ENCODE measurements at regions not wholly inside any gene's neighbourhood (a gene's known extent, or its start where the extent isn't known, plus 50 kb on each side); places are given as distances from the start of the nearest gene placed in this dataset.
"Not testable (repeated sequence)": the region's sequence is repeated elsewhere in the genome, so short reads cannot be mapped to it uniquely, and the experiment has no call there.

- no peak for DNase-seq (ENCODE audit: low spot score)
Measured at GRCh38 chr3:66552846-66553245, 52.0 kb upstream of the LRIG1 start.

- no peak for DNase-seq (ENCODE audit: low spot score)
Measured at GRCh38 chr3:66553441-66554113, 52.8 kb upstream of the LRIG1 start.

- DNase-seq (ENCODE audit: low spot score): no peak
Measured at GRCh38 chr3:66554178-66554577, 53.4 kb upstream of the LRIG1 start.

GRCh38 chr3:66555214-66555844 lies 54.5 kb upstream of the LRIG1 start:
- no peak for DNase-seq (ENCODE audit: low spot score)

GRCh38 chr3:66557170-66557569 lies 56.3 kb upstream of the LRIG1 start:
- DNase-seq (ENCODE audit: low spot score): no peak

- not testable (repeated sequence) for DNase-seq (ENCODE audit: low spot score)
Measured at GRCh38 chr3:66559924-66560323, 59.1 kb upstream of the LRIG1 start.

- DNase-seq (ENCODE audit: low spot score): no peak
Measured at GRCh38 chr3:66561367-66561766, 60.5 kb upstream of the LRIG1 start.

- no peak for DNase-seq (ENCODE audit: low spot score)
Measured at GRCh38 chr3:66565301-66565700, 64.5 kb upstream of the LRIG1 start.

- DNase-seq (ENCODE audit: low spot score): no peak
Measured at GRCh38 chr3:66567077-66567476, 66.3 kb upstream of the LRIG1 start.

GRCh38 chr3:66572090-66572675 lies 71.4 kb upstream of the LRIG1 start:
- peak; percentile 36 for DNase-seq (ENCODE audit: low spot score)

GRCh38 chr3:66572938-66573710 lies 72.3 kb upstream of the LRIG1 start:
- DNase-seq (ENCODE audit: low spot score): peak; percentile 41

GRCh38 chr3:66574091-66574490 lies 73.3 kb upstream of the LRIG1 start:
- DNase-seq (ENCODE audit: low spot score): no peak

GRCh38 chr3:66577426-66578203 lies 76.8 kb upstream of the LRIG1 start:
- DNase-seq (ENCODE audit: low spot score): no peak

- DNase-seq (ENCODE audit: low spot score): no peak
Measured at GRCh38 chr3:66581256-66581655, 80.4 kb upstream of the LRIG1 start.

- no peak for DNase-seq (ENCODE audit: low spot score)
Measured at GRCh38 chr3:66582721-66583423, 82.0 kb upstream of the LRIG1 start.

- no peak for DNase-seq (ENCODE audit: low spot score)
Measured at GRCh38 chr3:66583424-66584040, 82.7 kb upstream of the LRIG1 start.

GRCh38 chr3:66585520-66586095 lies 84.8 kb upstream of the LRIG1 start:
- DNase-seq (ENCODE audit: low spot score): no peak

GRCh38 chr3:66586853-66587252 lies 86.0 kb upstream of the LRIG1 start:
- DNase-seq (ENCODE audit: low spot score): no peak

- DNase-seq (ENCODE audit: low spot score): no peak
Measured at GRCh38 chr3:66588340-66588847, 87.6 kb upstream of the LRIG1 start.

GRCh38 chr3:66592016-66592761 lies 91.4 kb upstream of the LRIG1 start:
- no peak for DNase-seq (ENCODE audit: low spot score)

Measured in D341Med (cell line).